HUES6 (cell line): ENCODE measurements at regions not wholly inside any gene's neighbourhood (a gene's known extent, or its start where the extent isn't known, plus 50 kb on each side); places are given as distances from the start of the nearest gene placed in this dataset.

ENCODE experiments used
- H3K27ac ChIP-seq: 2 replicates; pipeline ENCODE4 v1.7.0; 2013; ENCODE audit warnings: low read depth, mild to moderate bottlenecking, low read length, inconsistent platforms
- H3K27me3 ChIP-seq: 2 replicates; pipeline ENCODE4 v1.6.1; 2013; ENCODE audit warnings: low read length; ENCODE audit not compliant: control insufficient read depth, insufficient read depth
- H3K36me3 ChIP-seq: 2 replicates; pipeline ENCODE4 v1.6.1; 2013; ENCODE audit warnings: low read length; ENCODE audit not compliant: control insufficient read depth, insufficient read depth
- H3K4me1 ChIP-seq: 2 replicates; pipeline ENCODE4 v1.6.1; 2013; ENCODE audit warnings: low read length; ENCODE audit not compliant: control insufficient read depth, insufficient read depth
- H3K4me3 ChIP-seq: 2 replicates; pipeline ENCODE4 v1.5.1; 2013; ENCODE audit warnings: low read depth, low read length
- H3K9ac ChIP-seq: one replicate; pipeline ENCODE4 v1.6.1; 2013; ENCODE audit warnings: mild to moderate bottlenecking, low read length
- H3K9me3 ChIP-seq: 2 replicates; pipeline ENCODE4 v1.6.1; 2013; ENCODE audit warnings: low read depth, low read length; ENCODE audit not compliant: control insufficient read depth, insufficient read depth

GRCh38 chr9:119810645-119811429 lies 441.6 kb upstream of the BRINP1 start:
- H3K4me3 ChIP-seq = no peak overlapping the region
- H3K27ac ChIP-seq = no peak overlapping the region
- H3K4me1 ChIP-seq = peaks cover 21% of the 10 kb centered on the region
- H3K9ac ChIP-seq = no peak overlapping the region
- H3K27me3 ChIP-seq = no peaks in the 10 kb centered on the region
- H3K9me3 ChIP-seq = no peaks in the 10 kb centered on the region
- no peaks in the 10 kb centered on the region for H3K36me3 ChIP-seq

- Histone ChIP-seq H3K9me3 (no peaks in the 10 kb centered on the region), H3K36me3 (no peaks in the 10 kb centered on the region), H3K4me3 (no peak overlapping the region), H3K9ac (no peak overlapping the region), H3K27me3 (no peaks in the 10 kb centered on the region), H3K27ac (no peak overlapping the region), H3K4me1 (no peaks in the 10 kb centered on the region)
These were observed 434.4 kb upstream of the BRINP1 start for GRCh38 chr9:119803679-119804078.

GRCh38 chr9:119802621-119803020 lies 433.4 kb upstream of the BRINP1 start:
- no peaks in the 10 kb centered on the region for H3K36me3 ChIP-seq
- H3K9me3 ChIP-seq = no peaks in the 10 kb centered on the region
- H3K4me3 ChIP-seq = no peak overlapping the region
- no peaks in the 10 kb centered on the region for H3K4me1 ChIP-seq
- H3K9ac ChIP-seq = no peak overlapping the region
- no peak overlapping the region for H3K27ac ChIP-seq
- no peaks in the 10 kb centered on the region for H3K27me3 ChIP-seq

GRCh38 chr9:119802133-119802532 lies 432.9 kb upstream of the BRINP1 start:
- Histone ChIP-seq H3K27me3 (no peaks in the 10 kb centered on the region), H3K36me3 (no peaks in the 10 kb centered on the region), H3K4me3 (no peak overlapping the region), H3K9ac (no peak overlapping the region), H3K9me3 (no peaks in the 10 kb centered on the region), H3K4me1 (no peaks in the 10 kb centered on the region), H3K27ac (no peak overlapping the region)

DNA sequence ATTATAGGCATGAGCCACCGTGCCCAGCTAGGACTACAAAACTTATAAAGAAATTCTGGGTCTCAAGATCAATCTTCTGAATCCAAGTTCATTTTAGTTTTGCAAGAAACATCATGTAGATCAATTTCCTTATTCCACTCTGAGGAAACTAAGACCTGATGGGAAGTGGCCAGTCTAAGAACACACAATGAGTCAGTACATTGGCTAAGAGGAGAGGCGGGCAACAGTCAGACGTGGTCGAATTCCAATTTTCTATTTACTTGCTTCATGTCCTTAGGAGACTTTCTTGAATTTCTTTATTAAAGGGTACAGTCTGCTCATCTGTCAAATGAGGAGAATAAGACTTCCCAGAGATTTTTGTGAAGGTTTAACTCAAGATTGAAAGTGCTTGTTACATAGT lies 432.1 kb upstream of the BRINP1 start:
- Histone ChIP-seq H3K9ac (no peak overlapping the region), H3K27ac (no peak overlapping the region), H3K36me3 (no peaks in the 10 kb centered on the region), H3K9me3 (no peaks in the 10 kb centered on the region), H3K27me3 (no peaks in the 10 kb centered on the region), H3K4me3 (no peak overlapping the region), H3K4me1 (no peaks in the 10 kb centered on the region)

- no peaks in the 10 kb centered on the region for H3K36me3 ChIP-seq
- H3K9me3 ChIP-seq = no peaks in the 10 kb centered on the region
- no peak overlapping the region for H3K9ac ChIP-seq
- H3K4me3 ChIP-seq = no peak overlapping the region
- no peak overlapping the region for H3K27ac ChIP-seq
- H3K27me3 ChIP-seq = no peaks in the 10 kb centered on the region
- no peaks in the 10 kb centered on the region for H3K4me1 ChIP-seq
These were observed 426.2 kb upstream of the BRINP1 start for GRCh38 chr9:119795395-119795794.

DNA sequence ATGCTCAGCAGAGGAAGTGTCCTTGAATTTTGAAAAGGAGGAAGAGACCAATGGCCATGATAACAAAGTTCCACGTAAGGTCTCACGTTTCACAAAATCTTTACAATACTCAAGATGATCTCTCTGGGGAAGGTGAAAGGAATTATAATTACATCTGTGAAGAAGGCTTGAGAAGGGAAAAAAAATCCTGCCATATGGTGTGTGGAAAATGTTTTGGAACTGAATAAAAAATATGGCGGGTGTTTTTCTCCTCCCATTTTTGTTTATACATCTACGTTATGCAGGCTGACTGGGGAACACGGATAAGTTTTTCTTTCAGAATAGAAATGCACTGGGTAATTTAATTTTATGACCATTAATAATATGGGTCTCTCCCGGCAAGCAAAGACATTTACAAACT lies 425.6 kb upstream of the BRINP1 start:
- Histone ChIP-seq H3K4me1 (no peaks in the 10 kb centered on the region), H3K9ac (no peak overlapping the region), H3K27me3 (no peaks in the 10 kb centered on the region), H3K27ac (no peak overlapping the region), H3K9me3 (no peaks in the 10 kb centered on the region), H3K36me3 (no peaks in the 10 kb centered on the region), H3K4me3 (no peak overlapping the region)

- H3K4me1 ChIP-seq = no peaks in the 10 kb centered on the region
- no peaks in the 10 kb centered on the region for H3K27me3 ChIP-seq
- H3K9ac ChIP-seq = no peak overlapping the region
- H3K36me3 ChIP-seq = no peaks in the 10 kb centered on the region
- no peaks in the 10 kb centered on the region for H3K9me3 ChIP-seq
- no peak overlapping the region for H3K4me3 ChIP-seq
- H3K27ac ChIP-seq = no peak overlapping the region
These were observed 424.0 kb upstream of the BRINP1 start for GRCh38 chr9:119793218-119793617.

GRCh38 chr9:119792242-119792641 lies 423.0 kb upstream of the BRINP1 start:
- Histone ChIP-seq H3K27ac (no peak overlapping the region), H3K36me3 (no peaks in the 10 kb centered on the region), H3K27me3 (no peaks in the 10 kb centered on the region), H3K4me3 (no peak overlapping the region), H3K9ac (no peak overlapping the region), H3K4me1 (no peaks in the 10 kb centered on the region), H3K9me3 (no peaks in the 10 kb centered on the region)

- H3K27ac ChIP-seq = no peak overlapping the region
- no peak overlapping the region for H3K9ac ChIP-seq
- no peak overlapping the region for H3K4me3 ChIP-seq
- H3K36me3 ChIP-seq = no peaks in the 10 kb centered on the region
- no peaks in the 10 kb centered on the region for H3K4me1 ChIP-seq
- no peaks in the 10 kb centered on the region for H3K9me3 ChIP-seq
- H3K27me3 ChIP-seq = no peaks in the 10 kb centered on the region
These were observed 420.8 kb upstream of the BRINP1 start for GRCh38 chr9:119789987-119790386.

GRCh38 chr9:119788921-119789320 lies 419.7 kb upstream of the BRINP1 start:
- no peak overlapping the region for H3K4me3 ChIP-seq
- no peaks in the 10 kb centered on the region for H3K4me1 ChIP-seq
- H3K27me3 ChIP-seq = no peaks in the 10 kb centered on the region
- no peaks in the 10 kb centered on the region for H3K9me3 ChIP-seq
- no peaks in the 10 kb centered on the region for H3K36me3 ChIP-seq
- H3K27ac ChIP-seq = no peak overlapping the region
- no peak overlapping the region for H3K9ac ChIP-seq
